Body of pancreas (tissue), 4 donors: ENCODE measurements at regions not wholly inside any gene's neighbourhood (a gene's known extent, or its start where the extent isn't known, plus 50 kb on each side); places are given as distances from the start of the nearest gene placed in this dataset.

Experiments used
- CTCF ChIP-seq, 7 experiments: fragments of 450-650 bp in 4 of 7; fragments of 200-600 bp in 3 of 7; sonication (generic) in 3 of 7; IDR thresholded peaks; one replicate each; pipeline ENCODE4 v1.5.1; 2016 to 2019; ENCODE audit warnings: antibody characterized with exemption in 7 of 7
- POLR2A ChIP-seq, 3 donors: fragments of 450-650 bp; IDR thresholded peaks; one replicate each; pipeline ENCODE4 v1.6.1; 2016; ENCODE audit warnings: antibody characterized with exemption in 3 of 3, mild to moderate bottlenecking in 2 of 3

GRCh38 chr2:4412637-4413187 is 709.3 kb downstream of the DCDC2C start:
- TF ChIP-seq CTCF (IDR thresholded peaks at IDR 0.05), result no peak
- no peak for TF ChIP-seq POLR2A (IDR thresholded peaks at IDR 0.05)
